K562 (cell line): ENCODE measurements at regions not wholly inside any gene's neighbourhood (a gene's known extent, or its start where the extent isn't known, plus 50 kb on each side); places are given as distances from the start of the nearest gene placed in this dataset.

Experiments
- FOXJ3 ChIP-seq: sonication (generic); formaldehyde crosslinking; IDR thresholded peaks from 2 replicates; pipeline ENCODE4 v1.4.0; 2020; ENCODE audit warnings: mild to moderate bottlenecking, missing genetic modification reagents
- GABPB1 ChIP-seq: sonication (generic); formaldehyde crosslinking; IDR thresholded peaks from 2 replicates; pipeline ENCODE4 v1.8.0; 2022; ENCODE audit warnings: mild to moderate bottlenecking, missing genetic modification reagents
- MCM2 ChIP-seq: fragments of 450-650 bp; IDR thresholded peaks from 2 replicates; pipeline ENCODE4 v1.6.1; 2017; ENCODE audit warnings: low read depth, mild to moderate bottlenecking
- NFYB ChIP-seq: IDR thresholded peaks from 2 replicates; pipeline ENCODE4 v1.6.1; 2011; ENCODE audit warnings: mild to moderate bottlenecking, moderate library complexity; ENCODE audit not compliant: insufficient read length; ENCODE audit errors: extremely low read depth
- ZNF140 ChIP-seq: fragments of 250-450 bp; sonication (Bioruptor Pico); IDR thresholded peaks from 2 replicates; pipeline ENCODE4 v1.8.0; 2021; ENCODE audit warnings: moderate library complexity, mild to moderate bottlenecking, inconsistent platforms
- ZNF41 ChIP-seq: fragments of 250-450 bp; sonication (Bioruptor Pico); conservative IDR thresholded peaks from 2 replicates; pipeline ENCODE4 v1.4.0; 2020; ENCODE audit warnings: mild to moderate bottlenecking
- ZNF586 ChIP-seq: fragments of 450-650 bp; formaldehyde crosslinking; conservative IDR thresholded peaks from 2 replicates; pipeline ENCODE4 v1.4.0; 2020; ENCODE audit warnings: mild to moderate bottlenecking, moderate library complexity
- TF ChIP-seq, protein P1 (sequence below), 2 experiments: fragments of 450-650 bp in 1 of 2; IDR thresholded peaks; 2 replicates each; pipeline ENCODE4 v1.6.1; 2011 to 2017; ENCODE audit warnings: low read depth in 2 of 2, antibody characterized with exemption in 1 of 2, borderline replicate concordance in 1 of 2, low read length in 1 of 2, mild to moderate bottlenecking in 1 of 2, mixed read lengths in 1 of 2; ENCODE audit not compliant: control insufficient read depth in 1 of 2
- TF ChIP-seq, protein P2 (sequence below): sonication (generic); formaldehyde crosslinking; IDR thresholded peaks from 2 replicates; pipeline ENCODE4 v1.8.0; 2023; ENCODE audit warnings: mild to moderate bottlenecking, missing genetic modification reagents
- TF ChIP-seq, protein P3 (sequence below): sonication (generic); formaldehyde crosslinking; IDR thresholded peaks from 2 replicates; pipeline ENCODE4 v1.9.0; 2022; ENCODE audit warnings: mild to moderate bottlenecking, missing genetic modification reagents
- TF ChIP-seq, protein P4 (sequence below): fragments of 250-450 bp; sonication (Bioruptor Pico); IDR thresholded peaks from 2 replicates; pipeline ENCODE4 v1.9.0; 2021; ENCODE audit warnings: mild to moderate bottlenecking, inconsistent platforms
- TF ChIP-seq, protein P5 (sequence below), 2 experiments: fragments of 150-350 bp in 1 of 2; IDR thresholded peaks; 2 replicates each; pipeline ENCODE4 v1.6.1; 2012 to 2016; ENCODE audit warnings: low read depth in 2 of 2, low read length in 2 of 2, mild to moderate bottlenecking in 1 of 2, moderate library complexity in 1 of 2

DNA sequence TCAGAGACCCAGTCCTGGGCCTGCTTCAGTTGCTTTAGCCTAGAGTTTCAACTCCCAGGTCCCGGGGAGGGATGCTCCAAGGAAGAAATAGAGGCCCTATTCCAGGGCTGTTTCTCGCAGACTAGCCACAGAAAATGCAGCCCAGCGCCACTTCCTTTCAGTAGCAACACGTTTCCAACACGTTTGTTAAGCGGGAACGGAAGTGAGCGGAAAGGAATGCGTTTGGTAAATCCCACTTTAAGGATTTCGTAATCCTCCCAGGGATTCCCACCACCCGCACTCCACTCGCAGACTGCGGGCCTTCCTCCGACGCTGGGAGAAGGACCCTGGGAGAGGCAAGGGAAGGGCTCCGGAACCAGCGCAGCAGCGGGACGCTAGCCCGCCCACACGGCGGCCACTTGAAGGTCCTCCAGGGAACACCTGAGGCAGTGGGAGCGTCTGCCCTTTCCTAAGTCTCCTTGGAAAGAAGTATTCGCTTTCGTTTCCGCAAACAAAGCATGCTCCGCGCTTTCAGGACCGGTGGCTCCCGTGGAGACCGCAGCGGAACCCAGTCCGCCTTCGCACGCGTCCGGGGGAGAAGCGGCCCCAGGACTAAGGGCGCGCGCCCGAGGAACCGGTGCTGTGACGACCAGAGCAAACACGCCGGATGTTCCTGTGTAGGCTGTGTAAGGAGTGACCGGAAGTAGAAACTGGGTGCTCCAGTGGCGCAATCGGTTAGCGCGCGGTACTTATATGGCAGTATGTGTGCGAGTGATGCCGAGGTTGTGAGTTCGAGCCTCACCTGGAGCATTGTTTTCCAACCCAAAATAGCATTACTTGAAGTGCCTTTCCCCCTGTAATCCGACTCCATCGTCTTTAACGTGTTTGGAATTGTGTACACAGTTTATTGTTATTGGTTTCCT lies 227.6 kb upstream of the PRSS16 start (continued):
- TF ChIP-seq NFYB (no peak), ZNF586 (CRISPR knock-in tag) (no peak; the same call in 1 of the 2 replicates), FOXJ3 (CRISPR knock-in tag) (peak; percentile 70; the same call in 1 of the 2 replicates), MCM2 (no peak), ZNF140 (CRISPR knock-in tag) (no peak), GABPB1 (CRISPR knock-in tag) (peak; percentile 97), ZNF41 (no peak)
- TF ChIP-seq, protein P1, sequence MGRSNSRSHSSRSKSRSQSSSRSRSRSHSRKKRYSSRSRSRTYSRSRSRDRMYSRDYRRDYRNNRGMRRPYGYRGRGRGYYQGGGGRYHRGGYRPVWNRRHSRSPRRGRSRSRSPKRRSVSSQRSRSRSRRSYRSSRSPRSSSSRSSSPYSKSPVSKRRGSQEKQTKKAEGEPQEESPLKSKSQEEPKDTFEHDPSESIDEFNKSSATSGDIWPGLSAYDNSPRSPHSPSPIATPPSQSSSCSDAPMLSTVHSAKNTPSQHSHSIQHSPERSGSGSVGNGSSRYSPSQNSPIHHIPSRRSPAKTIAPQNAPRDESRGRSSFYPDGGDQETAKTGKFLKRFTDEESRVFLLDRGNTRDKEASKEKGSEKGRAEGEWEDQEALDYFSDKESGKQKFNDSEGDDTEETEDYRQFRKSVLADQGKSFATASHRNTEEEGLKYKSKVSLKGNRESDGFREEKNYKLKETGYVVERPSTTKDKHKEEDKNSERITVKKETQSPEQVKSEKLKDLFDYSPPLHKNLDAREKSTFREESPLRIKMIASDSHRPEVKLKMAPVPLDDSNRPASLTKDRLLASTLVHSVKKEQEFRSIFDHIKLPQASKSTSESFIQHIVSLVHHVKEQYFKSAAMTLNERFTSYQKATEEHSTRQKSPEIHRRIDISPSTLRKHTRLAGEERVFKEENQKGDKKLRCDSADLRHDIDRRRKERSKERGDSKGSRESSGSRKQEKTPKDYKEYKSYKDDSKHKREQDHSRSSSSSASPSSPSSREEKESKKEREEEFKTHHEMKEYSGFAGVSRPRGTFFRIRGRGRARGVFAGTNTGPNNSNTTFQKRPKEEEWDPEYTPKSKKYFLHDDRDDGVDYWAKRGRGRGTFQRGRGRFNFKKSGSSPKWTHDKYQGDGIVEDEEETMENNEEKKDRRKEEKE (IDR thresholded peaks at IDR 0.05; ENCODE audit: borderline replicate concordance in 1 of 2, control insufficient read depth in 1 of 2, low read depth in 2 of 2, low read length in 1 of 2), result peak in 1 of 2 experiments; percentile 92; a peak in 2 of 4 replicates
- TF ChIP-seq, protein P2, sequence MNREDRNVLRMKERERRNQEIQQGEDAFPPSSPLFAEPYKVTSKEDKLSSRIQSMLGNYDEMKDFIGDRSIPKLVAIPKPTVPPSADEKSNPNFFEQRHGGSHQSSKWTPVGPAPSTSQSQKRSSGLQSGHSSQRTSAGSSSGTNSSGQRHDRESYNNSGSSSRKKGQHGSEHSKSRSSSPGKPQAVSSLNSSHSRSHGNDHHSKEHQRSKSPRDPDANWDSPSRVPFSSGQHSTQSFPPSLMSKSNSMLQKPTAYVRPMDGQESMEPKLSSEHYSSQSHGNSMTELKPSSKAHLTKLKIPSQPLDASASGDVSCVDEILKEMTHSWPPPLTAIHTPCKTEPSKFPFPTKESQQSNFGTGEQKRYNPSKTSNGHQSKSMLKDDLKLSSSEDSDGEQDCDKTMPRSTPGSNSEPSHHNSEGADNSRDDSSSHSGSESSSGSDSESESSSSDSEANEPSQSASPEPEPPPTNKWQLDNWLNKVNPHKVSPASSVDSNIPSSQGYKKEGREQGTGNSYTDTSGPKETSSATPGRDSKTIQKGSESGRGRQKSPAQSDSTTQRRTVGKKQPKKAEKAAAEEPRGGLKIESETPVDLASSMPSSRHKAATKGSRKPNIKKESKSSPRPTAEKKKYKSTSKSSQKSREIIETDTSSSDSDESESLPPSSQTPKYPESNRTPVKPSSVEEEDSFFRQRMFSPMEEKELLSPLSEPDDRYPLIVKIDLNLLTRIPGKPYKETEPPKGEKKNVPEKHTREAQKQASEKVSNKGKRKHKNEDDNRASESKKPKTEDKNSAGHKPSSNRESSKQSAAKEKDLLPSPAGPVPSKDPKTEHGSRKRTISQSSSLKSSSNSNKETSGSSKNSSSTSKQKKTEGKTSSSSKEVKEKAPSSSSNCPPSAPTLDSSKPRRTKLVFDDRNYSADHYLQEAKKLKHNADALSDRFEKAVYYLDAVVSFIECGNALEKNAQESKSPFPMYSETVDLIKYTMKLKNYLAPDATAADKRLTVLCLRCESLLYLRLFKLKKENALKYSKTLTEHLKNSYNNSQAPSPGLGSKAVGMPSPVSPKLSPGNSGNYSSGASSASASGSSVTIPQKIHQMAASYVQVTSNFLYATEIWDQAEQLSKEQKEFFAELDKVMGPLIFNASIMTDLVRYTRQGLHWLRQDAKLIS (CRISPR knock-in tag), result peak; percentile 94
- TF ChIP-seq, protein P3, sequence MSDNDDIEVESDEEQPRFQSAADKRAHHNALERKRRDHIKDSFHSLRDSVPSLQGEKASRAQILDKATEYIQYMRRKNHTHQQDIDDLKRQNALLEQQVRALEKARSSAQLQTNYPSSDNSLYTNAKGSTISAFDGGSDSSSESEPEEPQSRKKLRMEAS (CRISPR knock-in tag), result peak; percentile 94
- TF ChIP-seq, protein P4, sequence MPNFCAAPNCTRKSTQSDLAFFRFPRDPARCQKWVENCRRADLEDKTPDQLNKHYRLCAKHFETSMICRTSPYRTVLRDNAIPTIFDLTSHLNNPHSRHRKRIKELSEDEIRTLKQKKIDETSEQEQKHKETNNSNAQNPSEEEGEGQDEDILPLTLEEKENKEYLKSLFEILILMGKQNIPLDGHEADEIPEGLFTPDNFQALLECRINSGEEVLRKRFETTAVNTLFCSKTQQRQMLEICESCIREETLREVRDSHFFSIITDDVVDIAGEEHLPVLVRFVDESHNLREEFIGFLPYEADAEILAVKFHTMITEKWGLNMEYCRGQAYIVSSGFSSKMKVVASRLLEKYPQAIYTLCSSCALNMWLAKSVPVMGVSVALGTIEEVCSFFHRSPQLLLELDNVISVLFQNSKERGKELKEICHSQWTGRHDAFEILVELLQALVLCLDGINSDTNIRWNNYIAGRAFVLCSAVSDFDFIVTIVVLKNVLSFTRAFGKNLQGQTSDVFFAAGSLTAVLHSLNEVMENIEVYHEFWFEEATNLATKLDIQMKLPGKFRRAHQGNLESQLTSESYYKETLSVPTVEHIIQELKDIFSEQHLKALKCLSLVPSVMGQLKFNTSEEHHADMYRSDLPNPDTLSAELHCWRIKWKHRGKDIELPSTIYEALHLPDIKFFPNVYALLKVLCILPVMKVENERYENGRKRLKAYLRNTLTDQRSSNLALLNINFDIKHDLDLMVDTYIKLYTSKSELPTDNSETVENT, result peak; percentile 97
- TF ChIP-seq, protein P5, sequence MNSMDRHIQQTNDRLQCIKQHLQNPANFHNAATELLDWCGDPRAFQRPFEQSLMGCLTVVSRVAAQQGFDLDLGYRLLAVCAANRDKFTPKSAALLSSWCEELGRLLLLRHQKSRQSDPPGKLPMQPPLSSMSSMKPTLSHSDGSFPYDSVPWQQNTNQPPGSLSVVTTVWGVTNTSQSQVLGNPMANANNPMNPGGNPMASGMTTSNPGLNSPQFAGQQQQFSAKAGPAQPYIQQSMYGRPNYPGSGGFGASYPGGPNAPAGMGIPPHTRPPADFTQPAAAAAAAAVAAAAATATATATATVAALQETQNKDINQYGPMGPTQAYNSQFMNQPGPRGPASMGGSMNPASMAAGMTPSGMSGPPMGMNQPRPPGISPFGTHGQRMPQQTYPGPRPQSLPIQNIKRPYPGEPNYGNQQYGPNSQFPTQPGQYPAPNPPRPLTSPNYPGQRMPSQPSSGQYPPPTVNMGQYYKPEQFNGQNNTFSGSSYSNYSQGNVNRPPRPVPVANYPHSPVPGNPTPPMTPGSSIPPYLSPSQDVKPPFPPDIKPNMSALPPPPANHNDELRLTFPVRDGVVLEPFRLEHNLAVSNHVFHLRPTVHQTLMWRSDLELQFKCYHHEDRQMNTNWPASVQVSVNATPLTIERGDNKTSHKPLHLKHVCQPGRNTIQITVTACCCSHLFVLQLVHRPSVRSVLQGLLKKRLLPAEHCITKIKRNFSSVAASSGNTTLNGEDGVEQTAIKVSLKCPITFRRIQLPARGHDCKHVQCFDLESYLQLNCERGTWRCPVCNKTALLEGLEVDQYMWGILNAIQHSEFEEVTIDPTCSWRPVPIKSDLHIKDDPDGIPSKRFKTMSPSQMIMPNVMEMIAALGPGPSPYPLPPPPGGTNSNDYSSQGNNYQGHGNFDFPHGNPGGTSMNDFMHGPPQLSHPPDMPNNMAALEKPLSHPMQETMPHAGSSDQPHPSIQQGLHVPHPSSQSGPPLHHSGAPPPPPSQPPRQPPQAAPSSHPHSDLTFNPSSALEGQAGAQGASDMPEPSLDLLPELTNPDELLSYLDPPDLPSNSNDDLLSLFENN (IDR thresholded peaks at IDR 0.05; ENCODE audit: low read depth in 2 of 2, low read length in 2 of 2), result peak in 1 of 2 experiments; percentile 79; a peak in 1 of 4 replicates
